Adrenal gland (tissue), 5 donors: ENCODE measurements at regions not wholly inside any gene's neighbourhood (a gene's known extent, or its start where the extent isn't known, plus 50 kb on each side); places are given as distances from the start of the nearest gene placed in this dataset.

Experiments
- POLR2A ChIP-seq, 2 donors: fragments of 450-650 bp; IDR thresholded peaks; one replicate each; pipeline ENCODE4 v1.6.1; 2017; ENCODE audit warnings: antibody characterized with exemption in 2 of 2, mild to moderate bottlenecking in 2 of 2, moderate library complexity in 1 of 2
- TF ChIP-seq, protein P1 (sequence below), 6 experiments: fragments of 450-650 bp in 4 of 6; fragments of 200-600 bp in 2 of 6; sonication (generic) in 1 of 6; IDR thresholded peaks; 1 replicate in 5 of 6; 2 replicates in 1 of 6; pipeline versions ENCODE4 v1.5.1 to v1.8.0; 2016 to 2021; ENCODE audit warnings: antibody characterized with exemption in 6 of 6, mild to moderate bottlenecking in 2 of 6, moderate library complexity in 1 of 6
- donor health status: DM: no; HTN: no; CAD: no.

DNA sequence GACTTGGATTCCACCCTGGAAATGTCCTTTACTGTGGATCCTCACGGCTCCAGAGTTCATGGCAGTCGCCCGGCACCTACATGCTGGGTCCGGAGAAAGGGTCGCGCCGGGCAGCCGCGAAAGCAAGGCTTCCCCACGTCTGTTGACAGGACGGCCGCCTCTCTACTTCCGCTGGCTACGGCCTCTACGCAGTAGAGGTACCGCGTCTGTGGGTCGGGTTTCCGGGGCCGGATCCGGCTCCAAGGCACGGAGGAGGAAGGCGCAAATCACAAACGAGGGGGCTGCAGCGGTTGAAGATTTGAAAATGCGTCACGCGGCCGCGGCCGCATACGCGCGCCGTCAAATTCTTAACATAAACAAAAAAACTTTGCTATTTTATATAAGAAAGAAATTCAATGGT lies 649.6 kb downstream of the REEP3 start:
- TF ChIP-seq, protein P1, sequence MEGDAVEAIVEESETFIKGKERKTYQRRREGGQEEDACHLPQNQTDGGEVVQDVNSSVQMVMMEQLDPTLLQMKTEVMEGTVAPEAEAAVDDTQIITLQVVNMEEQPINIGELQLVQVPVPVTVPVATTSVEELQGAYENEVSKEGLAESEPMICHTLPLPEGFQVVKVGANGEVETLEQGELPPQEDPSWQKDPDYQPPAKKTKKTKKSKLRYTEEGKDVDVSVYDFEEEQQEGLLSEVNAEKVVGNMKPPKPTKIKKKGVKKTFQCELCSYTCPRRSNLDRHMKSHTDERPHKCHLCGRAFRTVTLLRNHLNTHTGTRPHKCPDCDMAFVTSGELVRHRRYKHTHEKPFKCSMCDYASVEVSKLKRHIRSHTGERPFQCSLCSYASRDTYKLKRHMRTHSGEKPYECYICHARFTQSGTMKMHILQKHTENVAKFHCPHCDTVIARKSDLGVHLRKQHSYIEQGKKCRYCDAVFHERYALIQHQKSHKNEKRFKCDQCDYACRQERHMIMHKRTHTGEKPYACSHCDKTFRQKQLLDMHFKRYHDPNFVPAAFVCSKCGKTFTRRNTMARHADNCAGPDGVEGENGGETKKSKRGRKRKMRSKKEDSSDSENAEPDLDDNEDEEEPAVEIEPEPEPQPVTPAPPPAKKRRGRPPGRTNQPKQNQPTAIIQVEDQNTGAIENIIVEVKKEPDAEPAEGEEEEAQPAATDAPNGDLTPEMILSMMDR (IDR thresholded peaks at IDR 0.05) = no peak
- TF ChIP-seq POLR2A (IDR thresholded peaks at IDR 0.05) = no peak
